GM19395 (cell line): ENCODE measurements at regions not wholly inside any gene's neighbourhood (a gene's known extent, or its start where the extent isn't known, plus 50 kb on each side); places are given as distances from the start of the nearest gene placed in this dataset.
"Not testable (repeated sequence)": the region's sequence is repeated elsewhere in the genome, so short reads cannot be mapped to it uniquely, and the experiment has no call there.

ENCODE experiments used
- ATAC-seq: cut with Tn5 transposase; IDR thresholded peaks from one replicate; pipeline ENCODE4 v1.9.1; 2021; ENCODE audit warnings: mild to moderate bottlenecking, moderate library complexity; ENCODE audit not compliant: unreplicated experiment

- ATAC-seq, result no peak
Measured at GRCh38 chr3:190990898-190991297, 128.4 kb upstream of the GMNC start.

GRCh38 chr3:190989218-190989617 lies 126.7 kb upstream of the GMNC start:
- ATAC-seq, result no peak

GRCh38 chr3:190988102-190988501 lies 125.6 kb upstream of the GMNC start:
- no peak for ATAC-seq

- no peak for ATAC-seq
Measured at GRCh38 chr3:190984502-190985244, 122.2 kb upstream of the GMNC start.

- no peak for ATAC-seq
Measured at GRCh38 chr3:190983875-190984274, 121.4 kb upstream of the GMNC start.

- no peak for ATAC-seq
Measured at GRCh38 chr3:190973771-190974170, 111.3 kb upstream of the GMNC start.

GRCh38 chr3:190972840-190973270 lies 110.4 kb upstream of the GMNC start:
- no peak for ATAC-seq

- no peak for ATAC-seq
Measured at GRCh38 chr3:190972196-190972595, 109.7 kb upstream of the GMNC start.

GRCh38 chr3:190970560-190970959 lies 108.1 kb upstream of the GMNC start:
- no peak for ATAC-seq

GRCh38 chr3:190968616-190969015 lies 106.1 kb upstream of the GMNC start:
- ATAC-seq, result no peak

- ATAC-seq, result not testable (repeated sequence)
Measured at GRCh38 chr3:190964931-190965330, 102.4 kb upstream of the GMNC start.

GRCh38 chr3:190959077-190959476 lies 96.6 kb upstream of the GMNC start:
- no peak for ATAC-seq

- no peak for ATAC-seq
Measured at GRCh38 chr3:190941694-190942260, 79.3 kb upstream of the GMNC start.

- ATAC-seq, result not testable (repeated sequence)
Measured at GRCh38 chr3:190934616-190935015, 72.1 kb upstream of the GMNC start.

GRCh38 chr3:190926619-190927018 lies 64.1 kb upstream of the GMNC start:
- ATAC-seq, result no peak

- no peak for ATAC-seq
Measured at GRCh38 chr3:190912736-190913135, 50.2 kb upstream of the GMNC start.
